PFSK-1 (cell line): ENCODE measurements at regions not wholly inside any gene's neighbourhood (a gene's known extent, or its start where the extent isn't known, plus 50 kb on each side); places are given as distances from the start of the nearest gene placed in this dataset.

Source experiments
- FOXP2 ChIP-seq: optimal IDR thresholded peaks from 2 replicates; pipeline ENCODE3; 2011; ENCODE audit warnings: borderline replicate concordance, control low read depth, inconsistent platforms; ENCODE audit not compliant: insufficient read depth; ENCODE audit errors: extremely low read length, extremely low read depth
- POLR2AphosphoS5 ChIP-seq: IDR thresholded peaks from 2 replicates; pipeline ENCODE4 v1.6.1; 2012; ENCODE audit warnings: low read depth, mild to moderate bottlenecking, control low read depth, low read length, moderate library complexity
- REST ChIP-seq, 2 experiments: IDR thresholded peaks; 2 replicates each; pipeline versions ENCODE4 v1.6.1 to v1.8.0; 2011 to 2012; ENCODE audit warnings: low read depth in 2 of 2, low read length in 2 of 2, control low read depth in 1 of 2, inconsistent platforms in 1 of 2, mild to moderate bottlenecking in 1 of 2, moderate library complexity in 1 of 2; ENCODE audit not compliant: insufficient read depth in 1 of 2
- SIN3A ChIP-seq: IDR thresholded peaks from 2 replicates; pipeline ENCODE4 v1.6.1; 2012; ENCODE audit warnings: mild to moderate bottlenecking, low read length, moderate library complexity, borderline replicate concordance; ENCODE audit not compliant: insufficient read depth
- TAF1 ChIP-seq: IDR thresholded peaks from 2 replicates; pipeline ENCODE4 v1.6.1; 2012; ENCODE audit warnings: low read length, control low read depth, borderline replicate concordance; ENCODE audit not compliant: insufficient read depth

DNA sequence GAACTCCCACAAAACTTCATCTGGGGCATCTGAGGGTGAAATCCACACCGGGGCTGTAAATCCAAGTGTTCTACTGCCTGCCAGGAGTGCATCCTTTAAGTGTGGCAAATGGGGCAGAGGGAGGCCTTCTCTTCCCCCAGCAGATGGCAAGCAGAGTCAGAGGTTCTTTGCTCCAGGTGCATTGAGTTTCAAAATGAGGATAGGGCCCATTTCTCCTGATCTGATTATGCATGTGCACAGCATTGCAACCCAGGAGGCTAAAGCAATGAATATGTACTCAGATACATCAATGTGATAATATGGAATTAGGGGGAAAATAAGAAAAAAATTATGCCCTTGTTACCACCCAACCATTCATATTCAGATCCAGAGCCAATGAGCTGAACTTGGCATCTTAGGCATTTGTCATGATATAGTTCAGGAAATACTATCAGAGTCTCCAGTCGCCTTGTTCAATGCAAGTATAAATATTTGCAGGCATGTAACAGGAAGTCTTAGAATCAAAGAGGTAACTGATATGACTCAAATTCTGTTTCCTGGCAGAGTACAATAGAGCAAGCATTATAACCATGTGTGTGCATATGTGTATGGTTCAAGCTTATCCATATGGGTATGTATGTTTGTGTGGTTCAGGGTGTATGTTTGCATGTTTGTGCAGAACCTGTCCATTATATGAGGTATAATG, 473.8 kb upstream of the PKN2 start:
- TF ChIP-seq SIN3A: no peak
- no peak for TF ChIP-seq TAF1
- TF ChIP-seq REST (IDR thresholded peaks at IDR 0.05; ENCODE audit: insufficient read depth in 1 of 2, low read depth in 2 of 2, low read length in 2 of 2): no peak
- no peak for TF ChIP-seq FOXP2
- no peak for TF ChIP-seq POLR2AphosphoS5

GRCh38 chr1:88216441-88216840, 467.6 kb upstream of the PKN2 start:
- TF ChIP-seq TAF1: no peak
- no peak for TF ChIP-seq REST (IDR thresholded peaks at IDR 0.05; ENCODE audit: insufficient read depth in 1 of 2, low read depth in 2 of 2, low read length in 2 of 2)
- no peak for TF ChIP-seq SIN3A
- TF ChIP-seq POLR2AphosphoS5: no peak
- no peak for TF ChIP-seq FOXP2

DNA sequence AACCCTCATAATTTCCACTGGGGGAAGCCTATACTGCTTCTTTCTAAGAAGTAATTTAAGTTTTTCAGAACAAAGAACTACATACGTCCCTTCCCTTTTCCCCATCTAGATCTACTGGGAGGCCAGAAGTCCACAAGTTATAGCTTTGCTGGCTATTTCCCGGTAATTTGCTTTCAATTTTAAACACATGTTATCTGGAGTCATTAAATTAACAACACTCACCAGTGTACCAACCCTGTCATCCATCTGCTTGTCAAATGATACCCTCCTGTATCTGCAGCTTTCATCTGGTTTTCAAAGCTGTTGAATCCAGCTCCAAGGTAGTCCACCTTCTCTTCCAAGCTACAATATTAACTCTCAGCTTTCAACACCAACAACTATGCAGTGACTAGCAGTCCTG, 466.7 kb upstream of the PKN2 start:
- TF ChIP-seq POLR2AphosphoS5 (no peak), TAF1 (no peak), REST (IDR thresholded peaks at IDR 0.05; ENCODE audit: insufficient read depth in 1 of 2, low read depth in 2 of 2, low read length in 2 of 2) (no peak), FOXP2 (no peak), SIN3A (no peak)

DNA sequence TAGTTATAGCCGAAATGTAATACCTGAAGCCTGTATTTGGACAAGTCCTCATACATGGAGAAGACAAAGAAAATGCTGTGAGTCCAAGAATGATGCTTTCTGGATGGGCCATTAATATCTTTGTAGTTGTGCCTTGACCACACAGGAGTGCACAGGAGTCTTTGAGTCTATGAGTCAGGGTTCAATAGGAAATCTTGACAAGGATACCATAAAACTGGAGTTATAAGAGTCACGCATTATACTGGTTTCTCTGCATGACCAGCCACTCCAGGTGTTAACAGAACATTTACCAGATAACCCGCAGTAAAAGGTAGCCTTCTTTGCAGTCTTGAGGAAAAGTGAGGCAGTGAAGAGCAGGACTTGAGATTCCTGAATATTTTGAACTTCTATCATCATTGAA, 464.6 kb upstream of the PKN2 start:
- TF ChIP-seq TAF1 (no peak), REST (IDR thresholded peaks at IDR 0.05; ENCODE audit: insufficient read depth in 1 of 2, low read depth in 2 of 2, low read length in 2 of 2) (no peak)

DNA sequence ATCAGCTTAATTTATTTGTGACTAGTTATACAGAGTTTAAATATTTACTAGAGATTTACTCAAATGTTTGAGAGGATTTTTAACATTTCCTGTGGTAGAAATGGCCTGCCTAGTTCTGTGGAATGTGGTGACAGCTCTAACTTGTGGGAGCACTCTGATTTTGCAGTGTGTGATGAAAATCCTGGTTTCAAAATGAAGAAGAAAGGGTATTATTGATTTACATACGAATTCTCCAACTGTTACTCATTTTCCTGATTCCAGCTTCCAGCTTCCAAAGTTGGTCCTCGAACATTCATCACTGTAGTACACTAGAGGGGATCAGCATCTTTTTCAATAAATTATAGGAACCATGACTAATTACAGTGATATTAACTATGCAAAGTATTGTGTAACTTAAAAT, 462.7 kb upstream of the PKN2 start:
- TF ChIP-seq REST (IDR thresholded peaks at IDR 0.05; ENCODE audit: insufficient read depth in 1 of 2, low read depth in 2 of 2, low read length in 2 of 2) (no peak), FOXP2 (no peak), TAF1 (no peak), SIN3A (no peak), POLR2AphosphoS5 (no peak)
